GM19328 (cell line): ENCODE measurements at regions not wholly inside any gene's neighbourhood (a gene's known extent, or its start where the extent isn't known, plus 50 kb on each side); places are given as distances from the start of the nearest gene placed in this dataset.

Source experiments
- ATAC-seq: cut with Tn5 transposase; IDR thresholded peaks from one replicate; pipeline ENCODE4 v1.9.1; 2021; ENCODE audit warnings: mild to moderate bottlenecking, moderate library complexity; ENCODE audit not compliant: unreplicated experiment

DNA sequence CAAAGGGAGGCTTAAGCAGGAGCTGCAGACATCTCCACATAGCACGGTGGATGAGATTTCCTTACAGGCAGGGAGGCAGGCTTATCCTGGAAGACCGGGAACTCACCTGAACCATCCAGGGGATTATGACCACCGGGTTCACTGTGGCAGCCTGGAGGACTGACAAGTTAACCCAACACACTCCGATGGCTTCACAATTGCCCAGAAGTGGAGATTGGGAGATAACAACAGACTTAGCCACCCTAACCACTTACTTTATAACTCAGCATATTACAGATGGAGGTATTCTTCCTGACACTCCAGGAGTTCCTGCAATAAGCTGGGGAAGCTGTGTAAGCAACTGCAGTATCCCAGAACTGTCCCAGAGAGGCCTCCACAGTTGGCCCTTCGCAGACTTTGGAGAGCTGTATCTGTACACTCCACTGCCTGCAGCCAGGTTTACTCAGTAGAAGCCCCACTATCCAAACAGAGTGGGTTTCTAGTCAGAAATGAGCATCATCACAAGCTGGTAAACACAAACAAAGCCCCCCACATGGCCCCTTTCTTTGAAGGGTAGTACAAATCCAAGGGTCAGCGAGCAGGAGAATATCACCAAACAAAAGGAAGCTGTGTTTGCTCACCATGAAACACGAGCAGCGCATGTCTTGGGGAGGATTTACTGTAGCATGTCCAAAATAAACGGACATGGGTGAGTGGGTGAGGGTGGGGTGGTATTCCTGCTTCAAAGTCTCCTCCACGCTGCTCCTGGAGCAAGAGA lies 462.2 kb downstream of the RASEF start:
- ATAC-seq: no peak

- ATAC-seq: no peak
These were observed 461.6 kb downstream of the RASEF start for GRCh38 chr9:82601293-82601771.

DNA sequence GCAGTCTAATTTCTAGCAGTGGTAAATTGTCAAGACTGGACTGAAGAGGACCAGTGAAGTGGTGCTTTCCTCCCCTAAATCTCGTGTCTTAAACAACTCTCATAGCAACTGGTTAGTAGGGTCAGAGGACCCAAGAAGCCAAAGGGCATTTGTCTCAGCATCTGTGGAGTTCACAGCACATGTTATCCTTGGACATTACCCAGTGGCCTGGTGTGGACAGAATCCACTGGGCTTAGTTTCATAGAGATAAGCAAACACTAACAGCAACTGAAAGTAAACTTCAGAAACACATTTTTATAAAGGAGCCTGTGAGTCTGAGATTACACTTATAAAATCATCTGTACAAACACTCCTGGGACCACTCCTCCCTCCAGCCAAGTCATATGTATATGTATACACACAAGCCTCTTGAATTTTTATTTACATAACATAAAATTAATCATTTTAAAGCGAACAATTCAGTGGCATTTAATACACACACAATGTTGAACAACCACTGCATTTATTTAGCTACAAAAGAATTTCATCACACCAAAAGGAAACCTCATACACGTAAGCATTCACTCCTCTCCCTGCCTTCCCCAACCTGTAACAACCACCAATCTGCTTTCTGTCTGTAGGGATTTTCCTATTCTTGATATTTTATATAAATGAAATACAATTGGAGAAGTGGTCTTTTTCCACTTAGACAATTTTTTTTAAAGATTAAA lies 457.8 kb downstream of the RASEF start:
- ATAC-seq: no peak

DNA sequence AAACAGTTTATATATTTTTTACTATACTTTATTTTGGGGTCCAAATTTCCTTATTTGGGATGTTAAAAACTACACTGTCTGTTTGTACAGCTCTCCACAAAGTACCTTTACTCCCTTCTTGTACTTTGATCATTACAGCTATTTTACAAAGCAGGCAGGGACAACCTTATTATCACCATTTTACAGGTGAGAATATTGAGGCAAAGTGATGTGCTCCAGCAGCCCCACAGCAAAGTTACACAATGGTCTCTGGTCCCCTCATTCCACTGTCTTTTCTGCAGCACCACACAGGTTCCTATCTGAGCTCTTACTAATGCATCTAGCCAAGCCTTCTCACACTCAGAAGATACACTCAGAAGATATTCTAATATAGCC lies 457.3 kb downstream of the RASEF start:
- no peak for ATAC-seq

- no peak for ATAC-seq
These were observed 456.9 kb downstream of the RASEF start for GRCh38 chr9:82606071-82606470.

DNA sequence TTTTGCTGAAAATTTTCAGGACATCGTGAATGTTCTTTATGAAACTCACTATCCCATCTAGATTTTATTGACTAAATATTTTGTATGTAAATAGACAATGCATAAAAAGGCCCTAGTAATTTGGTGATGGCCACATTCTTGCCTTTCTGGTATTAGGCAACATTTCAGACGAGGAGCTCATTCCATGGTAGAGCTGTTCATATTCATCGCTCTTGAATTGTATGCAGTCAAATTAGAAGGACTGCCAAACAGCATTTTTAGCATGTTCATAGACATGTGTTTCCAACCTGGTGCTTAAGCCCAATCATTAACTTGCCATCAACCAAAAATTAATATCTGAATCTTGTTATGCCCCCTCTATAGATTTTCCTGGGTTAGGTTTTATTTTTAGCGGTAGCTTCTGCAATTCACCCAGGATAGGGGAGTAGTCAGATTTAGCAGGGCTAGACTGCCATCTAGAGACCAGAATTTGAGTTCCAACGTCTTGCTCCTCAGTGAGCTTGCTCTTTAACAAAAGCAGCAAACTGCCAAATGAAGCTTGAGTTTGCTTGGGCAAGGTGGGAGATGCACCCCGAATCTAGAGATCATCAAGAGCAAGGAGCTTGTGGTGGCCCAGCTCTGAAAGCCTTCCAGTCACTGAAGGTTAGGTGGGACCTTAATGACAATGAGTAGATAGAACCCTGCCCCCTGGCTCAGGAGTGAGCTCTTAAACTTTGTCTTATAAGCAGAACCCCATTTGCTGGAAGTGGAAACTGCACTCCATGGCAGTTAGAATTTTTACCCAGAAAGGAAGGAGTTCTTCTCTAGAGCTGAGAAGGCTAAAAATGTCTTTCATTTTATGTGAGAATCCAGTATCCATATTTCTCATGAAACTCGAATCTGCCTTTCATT lies 456.2 kb downstream of the RASEF start:
- ATAC-seq: no peak

DNA sequence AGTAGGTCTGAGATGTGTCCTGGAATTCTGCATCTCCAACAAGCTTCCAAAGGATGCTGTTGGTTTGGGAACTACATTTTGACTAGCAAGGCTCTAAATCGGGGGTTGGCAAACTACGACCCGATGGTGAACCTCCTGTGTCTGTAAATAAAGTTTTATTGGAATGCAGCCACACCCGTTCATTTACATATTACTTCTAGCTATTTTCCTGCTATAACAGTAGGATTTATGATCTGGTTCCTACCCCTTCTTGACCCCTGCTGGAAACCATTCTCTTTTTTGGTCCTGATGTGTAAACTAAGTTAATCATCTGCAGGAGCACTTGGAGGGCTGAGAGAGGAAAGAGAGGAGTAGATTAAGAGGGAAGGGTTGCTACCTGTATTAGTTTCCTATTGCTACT lies 454.5 kb downstream of the RASEF start:
- no peak for ATAC-seq

GRCh38 chr9:82612942-82613341 lies 450.0 kb downstream of the RASEF start:
- no peak for ATAC-seq

- ATAC-seq: no peak
These were observed 449.4 kb downstream of the RASEF start for GRCh38 chr9:82613498-82613897.

GRCh38 chr9:82616545-82616944 lies 446.4 kb downstream of the RASEF start:
- ATAC-seq: no peak

DNA sequence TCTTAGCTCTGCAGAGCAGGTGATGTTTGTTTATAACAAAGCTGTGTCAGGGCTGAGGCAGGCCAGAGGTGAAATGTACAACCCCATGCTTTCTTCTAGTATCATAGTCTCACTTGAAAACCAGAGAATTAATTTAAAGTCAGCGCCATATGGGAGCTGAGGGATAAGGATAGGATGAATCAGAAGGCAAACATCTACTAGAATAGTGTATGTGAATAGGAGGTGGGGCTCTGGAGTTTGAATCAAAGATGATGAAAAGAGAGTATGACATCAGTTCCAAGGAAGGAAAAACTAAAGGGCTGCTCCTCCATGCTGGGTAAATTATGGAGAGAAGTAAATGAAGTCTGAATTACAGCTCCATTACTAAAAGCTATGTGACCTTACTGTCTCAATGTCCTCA lies 441.5 kb downstream of the RASEF start:
- ATAC-seq: no peak

DNA sequence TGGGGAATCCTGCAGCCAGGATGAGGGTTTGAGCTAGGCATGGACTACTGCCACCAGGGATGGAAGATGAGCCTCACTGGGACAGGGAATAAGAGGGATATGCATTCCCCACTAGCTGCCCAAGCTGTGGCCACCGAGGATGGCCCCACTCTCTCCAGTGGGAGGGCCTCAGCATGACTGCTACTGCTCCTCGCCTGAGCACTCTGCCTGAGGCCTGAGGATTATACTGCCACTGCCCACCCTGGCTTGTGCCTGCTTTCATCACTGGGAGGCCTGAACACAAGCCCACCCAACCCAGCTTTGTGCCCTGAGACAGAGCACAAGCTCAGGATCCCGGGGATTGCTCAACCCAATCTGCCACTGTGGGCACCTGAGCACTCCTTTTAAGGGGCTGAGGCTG lies 425.6 kb downstream of the RASEF start:
- no peak for ATAC-seq

DNA sequence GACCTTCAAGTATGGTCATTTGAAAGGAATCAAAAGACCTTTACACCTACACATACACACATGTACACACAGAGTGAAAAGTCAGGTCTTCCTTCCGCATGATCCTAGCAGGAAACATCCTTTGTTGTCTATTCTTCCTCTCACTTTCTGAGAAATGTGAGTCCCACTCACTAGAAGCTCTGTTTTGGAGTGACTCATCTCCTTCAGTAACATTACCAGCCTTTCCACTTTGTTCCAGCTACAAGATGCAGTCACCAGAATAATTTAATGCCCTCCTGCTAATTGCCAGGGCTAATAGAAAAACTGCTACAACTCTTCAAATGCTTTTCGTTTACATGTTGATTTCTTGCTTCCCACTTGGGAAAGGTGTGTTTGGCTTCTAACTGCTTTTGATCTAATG lies 417.3 kb downstream of the RASEF start:
- no peak for ATAC-seq

DNA sequence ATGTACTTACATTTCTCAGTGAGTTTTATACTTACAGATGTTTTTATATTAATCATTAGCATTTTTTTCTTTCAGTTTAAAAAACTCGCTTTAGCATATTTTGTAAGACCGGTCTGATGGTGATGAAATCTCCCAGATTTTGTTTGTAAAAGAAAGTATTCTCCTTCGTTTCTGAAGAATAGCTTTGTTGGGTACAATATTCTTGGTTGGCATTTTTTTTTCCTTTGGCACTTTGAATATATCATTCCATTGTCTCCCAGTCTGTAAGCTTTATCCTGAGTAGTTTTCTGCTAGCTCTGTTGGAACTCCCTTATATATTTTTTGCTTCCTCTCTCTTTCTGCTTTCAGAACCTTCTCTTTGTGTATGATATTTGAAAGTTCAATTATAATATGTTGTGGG lies 412.6 kb downstream of the RASEF start:
- no peak for ATAC-seq

GRCh38 chr9:82651474-82651873 lies 411.5 kb downstream of the RASEF start:
- no peak for ATAC-seq

- ATAC-seq: no peak
These were observed 397.6 kb downstream of the RASEF start for GRCh38 chr9:82665324-82665723.

GRCh38 chr9:82668689-82669199 lies 394.2 kb downstream of the RASEF start:
- no peak for ATAC-seq

GRCh38 chr9:82670000-82670399 lies 392.9 kb downstream of the RASEF start:
- no peak for ATAC-seq

DNA sequence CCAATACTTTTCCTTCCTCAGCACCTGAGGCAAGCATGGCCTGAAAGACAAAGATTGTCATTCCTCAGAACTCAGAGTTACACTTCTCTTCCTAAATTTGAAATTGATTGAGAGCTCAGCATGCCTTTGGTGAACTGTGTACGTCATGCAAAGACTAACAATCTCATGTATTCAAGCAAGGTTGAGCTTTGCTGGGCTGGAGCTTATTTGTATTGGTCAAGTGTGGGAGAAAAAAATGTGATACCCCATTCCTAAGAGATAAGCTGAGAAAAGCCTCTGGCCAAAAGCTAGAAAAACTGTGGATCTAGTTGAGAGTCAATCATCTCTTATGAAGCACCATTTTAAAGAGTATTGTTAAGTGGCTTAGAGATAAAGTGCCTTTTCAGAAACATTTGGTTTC lies 392.2 kb downstream of the RASEF start:
- ATAC-seq: no peak

DNA sequence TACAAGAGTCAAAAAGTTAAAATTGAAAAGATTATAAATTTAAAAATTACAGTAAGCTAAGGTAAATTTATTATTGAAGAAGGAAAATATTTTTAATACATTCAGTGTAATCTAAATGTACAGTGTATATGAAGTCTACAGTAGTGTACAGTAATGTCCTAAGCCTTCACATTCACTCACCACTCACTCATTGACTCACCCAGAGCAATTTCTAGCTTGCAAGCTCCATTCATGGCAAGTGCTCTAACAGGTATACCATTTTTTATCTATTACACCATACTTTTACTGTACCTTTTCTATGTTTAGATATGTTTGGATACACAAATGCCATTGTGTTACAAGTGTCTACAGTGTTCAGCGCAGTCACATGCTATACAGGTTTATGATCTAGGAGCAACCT lies 389.7 kb downstream of the RASEF start:
- no peak for ATAC-seq

- ATAC-seq: no peak
These were observed 389.0 kb downstream of the RASEF start for GRCh38 chr9:82673919-82674318.
